H9 (cell line): ENCODE measurements at regions not wholly inside any gene's neighbourhood (a gene's known extent, or its start where the extent isn't known, plus 50 kb on each side); places are given as distances from the start of the nearest gene placed in this dataset.
"Not testable (repeated sequence)": the region's sequence is repeated elsewhere in the genome, so short reads cannot be mapped to it uniquely, and the experiment has no call there.

Experiments used
- DNase-seq: peaks from one replicate; pipeline ENCODE4 v3.0.0-alpha.2; 2017
- H2AFZ ChIP-seq: one replicate; pipeline ENCODE4 v1.6.1; 2013; ENCODE audit warnings: mild to moderate bottlenecking, low read length, control low read depth, moderate library complexity
- H2AK5ac ChIP-seq: 2 replicates; pipeline ENCODE4 v1.6.1; 2013; ENCODE audit warnings: low read length, control low read depth, mixed read lengths; ENCODE audit not compliant: insufficient read length
- H2BK120ac ChIP-seq: one replicate; pipeline ENCODE4 v1.6.1; 2013; ENCODE audit warnings: low read depth, mild to moderate bottlenecking, low read length, control low read depth, inconsistent platforms; ENCODE audit not compliant: poor library complexity, severe bottlenecking
- H2BK12ac ChIP-seq: 2 replicates; pipeline ENCODE4 v1.6.1; 2013; ENCODE audit warnings: low read length, control low read depth, mixed read lengths, low read depth; ENCODE audit not compliant: insufficient read length
- H2BK15ac ChIP-seq: 2 replicates; pipeline ENCODE4 v1.6.1; 2013; ENCODE audit warnings: low read depth, low read length, control low read depth
- H2BK20ac ChIP-seq: one replicate; pipeline ENCODE4 v1.6.1; 2013; ENCODE audit warnings: low read depth, mild to moderate bottlenecking, low read length, control low read depth, inconsistent platforms; ENCODE audit not compliant: poor library complexity, severe bottlenecking
- H2BK5ac ChIP-seq: 2 replicates; pipeline ENCODE4 v1.6.1; 2013; ENCODE audit warnings: low read length, control low read depth, mixed read lengths; ENCODE audit not compliant: insufficient read length
- H3K14ac ChIP-seq: 2 replicates; pipeline ENCODE4 v1.6.1; 2013; ENCODE audit warnings: low read length, control low read depth; ENCODE audit not compliant: insufficient read depth
- H3K18ac ChIP-seq: 2 replicates; pipeline ENCODE4 v1.6.1; 2013; ENCODE audit warnings: low read depth, mild to moderate bottlenecking, mixed read lengths, low read length, control low read depth; ENCODE audit not compliant: insufficient read length
- H3K23ac ChIP-seq: 2 replicates; pipeline ENCODE4 v1.6.1; 2013; ENCODE audit warnings: low read length, control low read depth, mixed read lengths, low read depth; ENCODE audit not compliant: insufficient read length
- H3K23me2 ChIP-seq: 2 replicates; pipeline ENCODE4 v1.6.1; 2013; ENCODE audit warnings: low read depth, mild to moderate bottlenecking, mixed read lengths, low read length, control low read depth; ENCODE audit not compliant: insufficient read length, poor library complexity, severe bottlenecking
- H3K27ac ChIP-seq: 2 replicates; pipeline ENCODE4 v1.5.1; 2013; ENCODE audit warnings: low read length, control low read depth, mixed read lengths, low read depth; ENCODE audit not compliant: insufficient read length
- H3K27me3 ChIP-seq: 2 replicates; pipeline ENCODE4 v1.6.1; 2013; ENCODE audit warnings: low read length, control low read depth, inconsistent platforms; ENCODE audit not compliant: insufficient read depth
- H3K4ac ChIP-seq: 2 replicates; pipeline ENCODE4 v1.6.1; 2013; ENCODE audit warnings: low read depth, mild to moderate bottlenecking, control low read depth, inconsistent platforms, low read length, moderate library complexity
- H3K4me1 ChIP-seq: 2 replicates; pipeline ENCODE4 v1.6.1; 2013; ENCODE audit warnings: low read length, control low read depth, inconsistent platforms; ENCODE audit not compliant: insufficient read depth
- H3K4me2 ChIP-seq: 2 replicates; pipeline ENCODE4 v1.6.1; 2013; ENCODE audit warnings: low read length, control low read depth, mixed read lengths; ENCODE audit not compliant: insufficient read length, insufficient read depth
- H3K56ac ChIP-seq: 2 replicates; pipeline ENCODE4 v1.6.1; 2013; ENCODE audit warnings: low read depth, mild to moderate bottlenecking, mixed read lengths, low read length, control low read depth; ENCODE audit not compliant: insufficient read length
- H3K79me1 ChIP-seq: 2 replicates; pipeline ENCODE4 v1.6.1; 2013; ENCODE audit warnings: low read depth, mild to moderate bottlenecking, moderate library complexity, low read length, control low read depth, inconsistent platforms; ENCODE audit not compliant: insufficient read depth, poor library complexity, severe bottlenecking
- H3K79me2 ChIP-seq: 2 replicates; pipeline ENCODE4 v1.6.1; 2013; ENCODE audit warnings: low read length, control low read depth, inconsistent platforms; ENCODE audit not compliant: insufficient read depth
- H3K9ac ChIP-seq: 2 replicates; pipeline ENCODE4 v1.6.1; 2013; ENCODE audit warnings: low read length, control low read depth, mixed read lengths; ENCODE audit not compliant: insufficient read length; ENCODE audit errors: extremely low read depth
- H3K9me3 ChIP-seq: one replicate; pipeline ENCODE4 v1.6.1; 2013; ENCODE audit warnings: low read depth, low read length, inconsistent platforms; ENCODE audit not compliant: control insufficient read depth
- H3T11ph ChIP-seq: one replicate; pipeline ENCODE4 v1.6.1; 2013; ENCODE audit warnings: mild to moderate bottlenecking, low read length, control low read depth, inconsistent platforms
- H4K20me1 ChIP-seq: one replicate; pipeline ENCODE4 v1.6.1; 2013; ENCODE audit not compliant: control insufficient read depth, insufficient read length, insufficient read depth
- H4K5ac ChIP-seq: 2 replicates; pipeline ENCODE4 v1.6.1; 2013; ENCODE audit warnings: low read depth, mild to moderate bottlenecking, mixed read lengths, low read length, control low read depth; ENCODE audit not compliant: insufficient read length
- H4K8ac ChIP-seq: replicated peaks from 2 replicates; pipeline ENCODE4 v1.6.1; 2013; ENCODE audit warnings: low read length, control low read depth, mixed read lengths, low read depth; ENCODE audit not compliant: insufficient read length
- H4K91ac ChIP-seq: 2 replicates; pipeline ENCODE4 v1.6.1; 2013; ENCODE audit warnings: low read depth, mild to moderate bottlenecking, moderate library complexity, mixed read lengths, low read length, control low read depth; ENCODE audit not compliant: insufficient read length
- H3K27ac Mint-ChIP-seq, 3 experiments: 2 replicates in 2 of 3; 3 replicates in 1 of 3; pipeline ENCODE4 v1.8.0; 2020 to 2021; ENCODE audit warnings: mixed read lengths in 3 of 3, mild to moderate bottlenecking in 1 of 3, moderate library complexity in 1 of 3
- H3K27me3 Mint-ChIP-seq: 2 replicates; pipeline ENCODE4 v1.8.0; 2021; ENCODE audit warnings: low read depth, mild to moderate bottlenecking, moderate library complexity, mixed read lengths
- H3K36me3 Mint-ChIP-seq, 3 experiments: 2 replicates in 2 of 3; 3 replicates in 1 of 3; pipeline ENCODE4 v1.8.0; 2020 to 2021; ENCODE audit warnings: low read depth in 3 of 3, mixed read lengths in 3 of 3; ENCODE audit not compliant: insufficient read depth in 1 of 3
- H3K4me1 Mint-ChIP-seq, 2 experiments: 2 replicates each; pipeline ENCODE4 v1.8.0; 2020; ENCODE audit warnings: mixed read lengths in 2 of 2
- H3K4me3 Mint-ChIP-seq, 2 experiments: 2 replicates in 1 of 2; 3 replicates in 1 of 2; pipeline ENCODE4 v1.8.0; 2020 to 2021; ENCODE audit warnings: mild to moderate bottlenecking in 2 of 2, mixed read lengths in 2 of 2, moderate library complexity in 1 of 2
- H3K9me3 Mint-ChIP-seq, 2 experiments: 2 replicates in 1 of 2; 3 replicates in 1 of 2; pipeline ENCODE4 v1.8.0; 2020; ENCODE audit warnings: mild to moderate bottlenecking in 2 of 2, mixed read lengths in 2 of 2, moderate library complexity in 1 of 2
- CTCF ChIP-seq: fragments of 200-600 bp; sonication (generic); conservative IDR thresholded peaks from 3 replicates; pipeline ENCODE4 v1.8.0; 2021; ENCODE audit warnings: antibody characterized with exemption, mild to moderate bottlenecking
- WGBS: extraction: QIAGEN DNeasy Blood & Tissue Kit; methylation state at CpG from one replicate; pipeline ENCODE4 v1.1.7; 2013; ENCODE audit warnings: missing lambda C conversion rate, low lambda C conversion rate, mixed read lengths; ENCODE audit not compliant: insufficient read length; ENCODE audit errors: extremely low coverage; 5-methylcytosine and 5-hydroxymethylcytosine counted together

DNA sequence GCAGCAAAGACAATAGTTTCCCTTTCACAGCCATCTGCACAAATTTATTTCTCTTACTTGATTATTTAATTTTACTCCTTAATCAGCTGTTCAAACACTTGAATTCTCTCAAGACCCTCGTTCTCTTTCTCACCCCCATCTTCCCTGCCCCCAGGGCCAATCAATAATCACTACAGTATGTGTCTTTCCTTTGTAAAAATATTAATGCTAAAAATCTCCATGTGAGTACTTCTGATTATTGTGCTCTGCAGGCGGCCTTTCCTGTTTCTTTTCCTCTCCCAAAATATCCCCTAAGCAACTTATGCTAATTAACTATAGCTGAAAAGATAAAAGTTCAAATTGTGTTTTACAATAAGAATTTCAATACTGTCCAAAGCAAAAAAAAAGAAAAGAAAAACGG, 617.0 kb upstream of the CBLB start:
- no peaks in the 10 kb centered on the region for H4K20me1 ChIP-seq
- peak overlapping the region in 2 of 3 experiments; percentile 46 to 72; a peak in 4 of 7 replicates for H3K27ac Mint-ChIP-seq
- H3K27me3 ChIP-seq: no peaks in the 10 kb centered on the region
- H3K4ac ChIP-seq: no peak overlapping the region
- H4K5ac ChIP-seq: no peak overlapping the region
- WGBS: no CpG with 5 or more reads among the region's 3 CpGs
- H2AFZ ChIP-seq: no peak overlapping the region
- H3K9me3 Mint-ChIP-seq: peaks cover 5% of the 10 kb centered on the region in 2 experiments
- peak overlapping the region; percentile 16 for H3K4me2 ChIP-seq
- no peaks in the 10 kb centered on the region for H3K79me2 ChIP-seq
- H3K4me3 Mint-ChIP-seq: no peak overlapping the region; a peak in 1 of 5 replicates
- H3K9me3 ChIP-seq: no peaks in the 10 kb centered on the region
- H3K36me3 Mint-ChIP-seq: peaks cover 3 to 10% (median 3%) of the 10 kb centered on the region in 3 experiments; a peak in 6 of 7 replicates
- DNase-seq: no peak
- no peak overlapping the region for H3K27ac ChIP-seq
- no peak overlapping the region for H3K14ac ChIP-seq
- H3T11ph ChIP-seq: no peak overlapping the region
- H4K8ac ChIP-seq: no peak overlapping the region
- TF ChIP-seq CTCF: no peak
- H2BK15ac ChIP-seq: no peak overlapping the region
- H2BK120ac ChIP-seq: no peak overlapping the region
- H3K4me1 Mint-ChIP-seq: peaks cover 16 to 22% of the 10 kb centered on the region in 2 experiments
- H3K79me1 ChIP-seq: no peaks in the 10 kb centered on the region
- H2BK20ac ChIP-seq: no peak overlapping the region
- H2BK12ac ChIP-seq: no peak overlapping the region
- no peak overlapping the region for H3K23ac ChIP-seq
- H3K4me1 ChIP-seq: peaks cover 3% of the 10 kb centered on the region; the same call in 1 of the 2 replicates
- H3K9ac ChIP-seq: no peak overlapping the region
- H3K23me2 ChIP-seq: no peaks in the 10 kb centered on the region
- no peak overlapping the region for H3K56ac ChIP-seq
- no peak overlapping the region for H3K18ac ChIP-seq
- H3K27me3 Mint-ChIP-seq: no peaks in the 10 kb centered on the region
- no peak overlapping the region for H2BK5ac ChIP-seq
- no peak overlapping the region for H2AK5ac ChIP-seq
- no peak overlapping the region for H4K91ac ChIP-seq

- H3K79me1 ChIP-seq, H3K27me3 ChIP-seq, H3K9ac ChIP-seq, H3K14ac ChIP-seq, H4K91ac ChIP-seq, H2BK20ac ChIP-seq, H3K23me2 ChIP-seq, H3K9me3 ChIP-seq, H3K27ac ChIP-seq, H3K18ac ChIP-seq, H3K79me2 ChIP-seq, H3T11ph ChIP-seq, H3K9me3 Mint-ChIP-seq, H3K4ac ChIP-seq, H3K27me3 Mint-ChIP-seq, H3K4me2 ChIP-seq, H4K8ac ChIP-seq, H2BK15ac ChIP-seq, H3K23ac ChIP-seq, H3K56ac ChIP-seq, H2AFZ ChIP-seq, H3K4me3 Mint-ChIP-seq, H2AK5ac ChIP-seq, H3K27ac Mint-ChIP-seq, H2BK120ac ChIP-seq, H2BK5ac ChIP-seq, H2BK12ac ChIP-seq, H3K4me1 ChIP-seq, H4K20me1 ChIP-seq, DNase-seq, H4K5ac ChIP-seq: not testable (repeated sequence)
- Mint-ChIP-seq H3K36me3 (peaks cover 3 to 10% (median 3%) of the 10 kb centered on the region in 3 experiments; a peak in 6 of 7 replicates), H3K4me1 (peaks cover 16 to 22% of the 10 kb centered on the region in 2 experiments)
- WGBS: no CpG with 5 or more reads among the region's 19 CpGs
These were observed 618.3 kb upstream of the CBLB start for GRCh38 chr3:106486945-106487639.
